Islet precursor cell (in vitro differentiated cells): ENCODE measurements at regions not wholly inside any gene's neighbourhood (a gene's known extent, or its start where the extent isn't known, plus 50 kb on each side); places are given as distances from the start of the nearest gene placed in this dataset.
"Not testable (repeated sequence)": the region's sequence is repeated elsewhere in the genome, so short reads cannot be mapped to it uniquely, and the experiment has no call there.

Experiments used
- DNase-seq: peaks from one replicate; pipeline ENCODE4 v3.0.0-alpha.2; 2018

GRCh38 chr20:30164389-30164788 lies 1093.1 kb upstream of the DEFB115 start:
- DNase-seq, result not testable (repeated sequence)

GRCh38 chr20:30167540-30167939 lies 1089.9 kb upstream of the DEFB115 start:
- DNase-seq, result no peak

- DNase-seq, result no peak
Measured at GRCh38 chr20:30168025-30168799, 1089.3 kb upstream of the DEFB115 start.

- no peak for DNase-seq
Measured at GRCh38 chr20:30168800-30169138, 1088.7 kb upstream of the DEFB115 start.

- DNase-seq, result no peak
Measured at GRCh38 chr20:30175681-30176080, 1081.8 kb upstream of the DEFB115 start.

GRCh38 chr20:30183124-30183523 lies 1074.3 kb upstream of the DEFB115 start:
- DNase-seq, result not testable (repeated sequence)

- not testable (repeated sequence) for DNase-seq
Measured at GRCh38 chr20:30191785-30192184, 1065.7 kb upstream of the DEFB115 start.

- DNase-seq, result not testable (repeated sequence)
Measured at GRCh38 chr20:30234477-30234876, 1023.0 kb upstream of the DEFB115 start.

- DNase-seq, result not testable (repeated sequence)
Measured at GRCh38 chr20:30275073-30275472, 982.4 kb upstream of the DEFB115 start.

GRCh38 chr20:30281584-30282197 lies 975.8 kb upstream of the DEFB115 start:
- no peak for DNase-seq

GRCh38 chr20:30283476-30284280 lies 973.8 kb upstream of the DEFB115 start:
- not testable (repeated sequence) for DNase-seq

- DNase-seq, result no peak
Measured at GRCh38 chr20:30284281-30284905, 973.1 kb upstream of the DEFB115 start.

GRCh38 chr20:30285677-30286076 lies 971.8 kb upstream of the DEFB115 start:
- no peak for DNase-seq

GRCh38 chr20:30286157-30286556 lies 971.3 kb upstream of the DEFB115 start:
- DNase-seq, result no peak

- DNase-seq, result not testable (repeated sequence)
Measured at GRCh38 chr20:30287459-30287858, 970.0 kb upstream of the DEFB115 start.

- DNase-seq, result no peak
Measured at GRCh38 chr20:30288346-30288745, 969.1 kb upstream of the DEFB115 start.

GRCh38 chr20:30289049-30289448 lies 968.4 kb upstream of the DEFB115 start:
- DNase-seq, result not testable (repeated sequence)

GRCh38 chr20:30289711-30290141 lies 967.7 kb upstream of the DEFB115 start:
- DNase-seq, result not testable (repeated sequence)

GRCh38 chr20:30290361-30291063 lies 967.0 kb upstream of the DEFB115 start:
- peak; percentile 55 for DNase-seq

- not testable (repeated sequence) for DNase-seq
Measured at GRCh38 chr20:30291064-30291379, 966.4 kb upstream of the DEFB115 start.

- not testable (repeated sequence) for DNase-seq
Measured at GRCh38 chr20:30291686-30292085, 965.8 kb upstream of the DEFB115 start.

GRCh38 chr20:30295396-30295795 lies 962.1 kb upstream of the DEFB115 start:
- DNase-seq, result not testable (repeated sequence)

GRCh38 chr20:30295967-30296366 lies 961.5 kb upstream of the DEFB115 start:
- DNase-seq, result not testable (repeated sequence)
